HG03025 (cell line): ENCODE measurements at regions not wholly inside any gene's neighbourhood (a gene's known extent, or its start where the extent isn't known, plus 50 kb on each side); places are given as distances from the start of the nearest gene placed in this dataset.
A peak's percentile ranks its signal among the peaks of the same experiment; 100 is the strongest.

Experiments used
- ATAC-seq: cut with Tn5 transposase; IDR thresholded peaks from one replicate; pipeline ENCODE4 v1.9.1; 2021; ENCODE audit warnings: mild to moderate bottlenecking, moderate library complexity; ENCODE audit not compliant: unreplicated experiment, low FRiP score

GRCh38 chr9:108184009-108184408, 671.8 kb downstream of the ACTL7B start:
- ATAC-seq = no peak

GRCh38 chr9:108182950-108183381, 672.8 kb downstream of the ACTL7B start:
- ATAC-seq = peak; percentile 81

- no peak for ATAC-seq
Measured at GRCh38 chr9:108182270-108182669, 673.5 kb downstream of the ACTL7B start.

GRCh38 chr9:108181441-108181840, 674.3 kb downstream of the ACTL7B start:
- no peak for ATAC-seq

GRCh38 chr9:108180541-108180940, 675.2 kb downstream of the ACTL7B start:
- ATAC-seq = no peak

GRCh38 chr9:108178318-108178717, 677.5 kb downstream of the ACTL7B start:
- no peak for ATAC-seq

DNA sequence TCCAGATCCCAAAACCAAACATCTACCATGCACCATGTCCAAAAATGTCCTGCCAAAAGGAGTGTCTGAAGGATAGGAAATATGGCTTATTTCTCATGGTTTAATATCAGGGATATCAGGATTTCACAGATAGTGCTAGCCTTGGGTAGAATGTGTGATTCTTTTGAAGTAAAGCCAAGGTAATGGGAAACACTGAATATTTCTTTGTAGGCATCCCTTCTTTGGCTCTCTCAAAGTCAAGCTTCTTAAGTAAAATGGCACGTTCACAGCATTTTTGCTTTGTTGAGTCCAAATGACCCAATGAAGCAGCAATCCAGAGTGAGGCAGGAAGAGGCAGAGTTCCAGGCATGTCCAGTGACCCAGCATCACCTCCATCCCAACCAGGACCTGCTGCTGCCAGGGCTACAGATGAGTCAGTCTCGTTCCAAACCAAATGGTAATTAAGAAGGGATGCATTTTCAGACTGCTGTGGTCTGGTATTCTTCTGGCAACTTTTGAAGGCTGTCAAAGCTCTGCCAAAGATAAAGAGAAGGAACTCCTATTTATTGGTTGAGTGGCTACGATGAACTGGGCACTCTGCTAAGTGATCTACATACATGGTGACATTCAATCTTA, 678.8 kb upstream of the KLF4 start:
- ATAC-seq = no peak

GRCh38 chr9:108167136-108167900, 677.7 kb upstream of the KLF4 start:
- no peak for ATAC-seq

- no peak for ATAC-seq
Measured at GRCh38 chr9:108166519-108166918, 677.0 kb upstream of the KLF4 start.

GRCh38 chr9:108163321-108164005, 673.9 kb upstream of the KLF4 start:
- no peak for ATAC-seq

- ATAC-seq = no peak
Measured at GRCh38 chr9:108162664-108163063, 673.1 kb upstream of the KLF4 start.

DNA sequence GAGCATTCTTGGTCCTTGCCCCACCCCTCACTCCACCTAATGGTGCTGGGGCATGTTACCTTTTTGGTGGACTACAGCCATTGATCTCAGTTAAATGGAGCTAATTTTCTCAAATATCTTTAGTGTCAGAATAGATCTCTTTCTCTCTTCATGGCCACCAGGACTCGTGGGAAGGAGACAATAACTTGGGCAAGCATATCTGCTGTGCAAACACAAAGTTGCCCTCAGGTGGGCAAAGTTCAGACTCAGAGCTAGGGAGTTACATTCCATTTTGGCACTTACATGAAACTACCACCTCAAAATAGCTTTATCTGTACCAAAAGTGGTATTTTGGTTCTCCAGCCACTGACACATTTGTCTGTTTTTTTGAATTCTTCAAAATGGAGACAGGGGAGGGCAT, 671.9 kb upstream of the KLF4 start:
- no peak for ATAC-seq

GRCh38 chr9:108160706-108161355, 671.3 kb upstream of the KLF4 start:
- ATAC-seq = no peak

DNA sequence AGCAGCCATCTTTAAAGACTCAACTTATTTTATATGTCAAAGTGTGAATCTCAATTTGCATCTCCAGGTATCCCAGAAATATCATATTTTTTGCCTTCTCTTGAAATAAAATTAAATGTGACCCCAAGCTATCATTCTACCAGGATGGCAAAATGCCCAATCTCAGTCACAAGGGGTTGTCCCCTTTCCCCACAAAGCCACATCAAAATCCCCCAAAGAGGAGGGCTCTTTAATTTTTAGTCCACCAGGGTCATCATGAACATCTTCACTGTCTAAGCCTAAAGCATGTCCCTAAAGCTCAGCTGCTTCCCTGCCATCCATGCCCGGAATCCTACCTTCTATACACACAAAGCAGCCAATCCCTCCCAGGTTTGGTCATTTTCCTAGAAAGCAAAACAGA, 670.5 kb upstream of the KLF4 start:
- ATAC-seq = no peak

DNA sequence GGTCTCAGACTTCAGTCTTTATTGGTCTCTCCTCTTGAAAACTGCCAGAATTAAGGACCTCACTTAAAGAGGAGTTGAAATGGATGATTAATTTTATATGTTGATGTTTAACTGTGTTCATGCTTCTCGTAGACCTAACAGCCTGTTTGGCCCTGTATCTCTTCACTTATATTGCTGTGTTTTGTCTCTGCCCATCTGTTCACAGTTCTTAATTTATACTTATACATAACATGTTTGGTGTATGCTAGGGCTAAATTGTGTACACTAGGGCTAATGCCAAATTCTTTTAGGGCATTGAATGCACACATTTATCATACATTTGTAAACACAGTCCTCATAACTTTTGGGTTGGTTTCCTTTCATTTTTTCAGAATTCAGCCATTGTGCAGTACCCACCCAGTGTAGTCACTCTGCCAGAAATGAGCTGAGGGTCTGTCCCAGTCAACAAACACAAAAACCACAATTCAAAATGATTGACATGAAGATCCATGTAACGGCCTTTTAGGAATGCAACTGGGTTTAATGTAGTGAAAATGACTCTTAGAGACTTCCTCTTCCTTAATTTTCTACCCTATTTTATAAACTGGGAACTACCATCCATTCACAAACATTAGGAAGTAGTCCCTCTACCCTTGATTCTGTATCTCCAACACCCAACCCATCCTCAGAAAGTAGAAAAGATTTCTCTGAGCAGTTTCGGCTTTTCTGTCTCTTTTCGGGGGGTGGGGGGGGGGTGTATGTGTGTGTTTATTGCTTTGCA, 668.8 kb upstream of the KLF4 start:
- no peak for ATAC-seq

GRCh38 chr9:108156270-108156998, 666.9 kb upstream of the KLF4 start:
- no peak for ATAC-seq

DNA sequence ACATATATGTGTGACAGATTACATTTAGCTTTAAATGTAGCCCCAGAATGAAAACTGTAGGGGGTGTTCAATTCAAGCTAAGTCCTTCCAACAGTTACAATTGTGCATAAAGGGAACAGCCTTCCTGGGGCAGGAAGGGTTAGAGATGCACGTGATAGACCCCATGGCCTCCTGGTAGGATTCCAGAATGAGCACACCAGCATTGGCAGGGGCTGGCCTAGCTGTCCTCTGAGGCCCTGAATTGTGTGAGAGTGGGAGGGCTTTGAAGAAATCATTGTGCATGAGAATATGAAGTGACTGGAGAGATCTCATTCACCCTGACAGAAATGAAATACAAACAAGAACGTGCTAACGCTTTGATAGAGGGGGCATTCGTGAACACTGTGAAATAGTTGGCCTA, 663.8 kb upstream of the KLF4 start:
- no peak for ATAC-seq

- ATAC-seq = no peak
Measured at GRCh38 chr9:108150736-108151586, 661.4 kb upstream of the KLF4 start.

- no peak for ATAC-seq
Measured at GRCh38 chr9:108149326-108149725, 659.8 kb upstream of the KLF4 start.
